Panc1 (cell line): ENCODE measurements at regions not wholly inside any gene's neighbourhood (a gene's known extent, or its start where the extent isn't known, plus 50 kb on each side); places are given as distances from the start of the nearest gene placed in this dataset.

ENCODE experiments used
- ATAC-seq: fragments of 200-7000 bp; cut with Tn5 transposase; 2 replicates; pipeline ENCODE4 v1.9.1; 2020; ENCODE audit warnings: mild to moderate bottlenecking, moderate library complexity
- BruUV-seq: library from RNA; stranded (reverse); fragments of 400-500 nt; replicated peaks from 2 replicates; lab custom pipeline; 2021; lab: Mats Ljungman, UMichigan
- CTCF ChIA-PET: fragments of 300-600 bp; sonication (Branson Sonifier 250); formaldehyde crosslinking; loops from one replicate; lab custom pipeline; 2022; ENCODE audit warnings: antibody characterized with exemption; lab: Charles Lee
- POLR2A ChIA-PET: fragments of 300-600 bp; sonication (Branson Sonifier 250); formaldehyde crosslinking; loops from one replicate; lab custom pipeline; 2022; ENCODE audit warnings: antibody characterized with exemption; lab: Charles Lee
- DNase-seq: peaks from one replicate; pipeline ENCODE4 v3.0.0-alpha.2; 2010; ENCODE audit warnings: low read depth, low spot score
- H3K27ac ChIP-seq: 2 replicates; pipeline ENCODE4 v1.5.1; 2011; ENCODE audit warnings: mild to moderate bottlenecking, low read length, inconsistent platforms
- H3K27me3 ChIP-seq: fragments of 200-500 bp; sonication (Bioruptor generic); 2 replicates; pipeline ENCODE4 v1.6.0; 2014; ENCODE audit warnings: low read length, inconsistent platforms; ENCODE audit not compliant: control insufficient read depth, insufficient read depth
- H3K36me3 ChIP-seq: fragments of 200-500 bp; sonication (Bioruptor generic); 2 replicates; pipeline ENCODE4 v1.5.1; 2014; ENCODE audit warnings: inconsistent platforms, mild to moderate bottlenecking, low read length, moderate library complexity; ENCODE audit not compliant: control insufficient read depth, insufficient read depth
- H3K4me1 ChIP-seq: 2 replicates; pipeline ENCODE4 v1.5.1; 2011; ENCODE audit warnings: inconsistent platforms, mild to moderate bottlenecking, low read length, moderate library complexity; ENCODE audit not compliant: control insufficient read depth, insufficient read depth
- H3K4me3 ChIP-seq, 2 experiments: 2 replicates each; pipeline ENCODE4 v1.5.1; 2011 to 2012; ENCODE audit warnings: low read depth in 2 of 2, low read length in 2 of 2, mild to moderate bottlenecking in 2 of 2, inconsistent platforms in 1 of 2, moderate library complexity in 1 of 2
- H3K9me3 ChIP-seq: fragments of 200-500 bp; sonication (Bioruptor generic); 2 replicates; pipeline ENCODE4 v1.5.1; 2014; ENCODE audit warnings: low read depth, mild to moderate bottlenecking, inconsistent platforms, low read length, moderate library complexity; ENCODE audit not compliant: control insufficient read depth, insufficient read depth
- POLR2AphosphoS5 ChIP-seq: IDR thresholded peaks from 2 replicates; pipeline ENCODE4 v1.6.1; 2012; ENCODE audit warnings: mild to moderate bottlenecking, low read depth, low read length, moderate library complexity
- SIN3A ChIP-seq: IDR thresholded peaks from 2 replicates; pipeline ENCODE4 v1.6.1; 2012; ENCODE audit warnings: low read depth, mild to moderate bottlenecking, low read length, moderate library complexity, borderline replicate concordance; ENCODE audit not compliant: insufficient read depth
- TCF7L2 ChIP-seq: IDR thresholded peaks from 2 replicates; pipeline ENCODE4 v1.6.1; 2011; ENCODE audit warnings: mild to moderate bottlenecking, low read depth, low read length, inconsistent platforms
- in situ Hi-C: cut with HindIII; loops from 2 replicates; pipeline ENCODE4 v1.10.0; 2016; ENCODE audit warnings: low sequenced_read_pairs, low pct_unique_long_range_greater_than_20kb
- intact Hi-C: fragments of 100-400 bp; cut with micrococcal nuclease; formaldehyde crosslinking; loops from one replicate; pipeline ENCODE4 v1.10.0; 2022; ENCODE audit not compliant: unreplicated experiment
- TF ChIP-seq, protein P1 (sequence below), 2 experiments: IDR thresholded peaks; 2 replicates each; pipeline ENCODE4 v1.6.1; 2011 to 2012; ENCODE audit warnings: low read depth in 2 of 2, control low read depth in 1 of 2, low read length in 1 of 2, mild to moderate bottlenecking in 1 of 2, moderate library complexity in 1 of 2; ENCODE audit not compliant: insufficient read depth in 1 of 2
- TF ChIP-seq, protein P2 (sequence below): fragments of 450-650 bp; IDR thresholded peaks from 2 replicates; pipeline ENCODE4 v1.5.1; 2017; ENCODE audit warnings: mild to moderate bottlenecking

GRCh38 chr9:82549174-82549821 is 513.6 kb downstream of the RASEF start:
- ATAC-seq (no peak), DNase-seq (no peak)
- H3K27me3 ChIP-seq: no peaks in the 10 kb centered on the region
- in situ Hi-C loops: no loop called here
- no peaks in the 10 kb centered on the region for H3K4me1 ChIP-seq
- H3K9me3 ChIP-seq: no peaks in the 10 kb centered on the region
- H3K4me3 ChIP-seq: no peak overlapping the region
- CTCF ChIA-PET: no interaction called here
- TF ChIP-seq TCF7L2: no peak
- TF ChIP-seq, protein P1, sequence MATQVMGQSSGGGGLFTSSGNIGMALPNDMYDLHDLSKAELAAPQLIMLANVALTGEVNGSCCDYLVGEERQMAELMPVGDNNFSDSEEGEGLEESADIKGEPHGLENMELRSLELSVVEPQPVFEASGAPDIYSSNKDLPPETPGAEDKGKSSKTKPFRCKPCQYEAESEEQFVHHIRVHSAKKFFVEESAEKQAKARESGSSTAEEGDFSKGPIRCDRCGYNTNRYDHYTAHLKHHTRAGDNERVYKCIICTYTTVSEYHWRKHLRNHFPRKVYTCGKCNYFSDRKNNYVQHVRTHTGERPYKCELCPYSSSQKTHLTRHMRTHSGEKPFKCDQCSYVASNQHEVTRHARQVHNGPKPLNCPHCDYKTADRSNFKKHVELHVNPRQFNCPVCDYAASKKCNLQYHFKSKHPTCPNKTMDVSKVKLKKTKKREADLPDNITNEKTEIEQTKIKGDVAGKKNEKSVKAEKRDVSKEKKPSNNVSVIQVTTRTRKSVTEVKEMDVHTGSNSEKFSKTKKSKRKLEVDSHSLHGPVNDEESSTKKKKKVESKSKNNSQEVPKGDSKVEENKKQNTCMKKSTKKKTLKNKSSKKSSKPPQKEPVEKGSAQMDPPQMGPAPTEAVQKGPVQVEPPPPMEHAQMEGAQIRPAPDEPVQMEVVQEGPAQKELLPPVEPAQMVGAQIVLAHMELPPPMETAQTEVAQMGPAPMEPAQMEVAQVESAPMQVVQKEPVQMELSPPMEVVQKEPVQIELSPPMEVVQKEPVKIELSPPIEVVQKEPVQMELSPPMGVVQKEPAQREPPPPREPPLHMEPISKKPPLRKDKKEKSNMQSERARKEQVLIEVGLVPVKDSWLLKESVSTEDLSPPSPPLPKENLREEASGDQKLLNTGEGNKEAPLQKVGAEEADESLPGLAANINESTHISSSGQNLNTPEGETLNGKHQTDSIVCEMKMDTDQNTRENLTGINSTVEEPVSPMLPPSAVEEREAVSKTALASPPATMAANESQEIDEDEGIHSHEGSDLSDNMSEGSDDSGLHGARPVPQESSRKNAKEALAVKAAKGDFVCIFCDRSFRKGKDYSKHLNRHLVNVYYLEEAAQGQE (IDR thresholded peaks at IDR 0.05; ENCODE audit: insufficient read depth in 1 of 2, low read depth in 2 of 2, low read length in 1 of 2): no peak
- no peak for TF ChIP-seq SIN3A
- no peak for TF ChIP-seq POLR2AphosphoS5
- TF ChIP-seq, protein P2, sequence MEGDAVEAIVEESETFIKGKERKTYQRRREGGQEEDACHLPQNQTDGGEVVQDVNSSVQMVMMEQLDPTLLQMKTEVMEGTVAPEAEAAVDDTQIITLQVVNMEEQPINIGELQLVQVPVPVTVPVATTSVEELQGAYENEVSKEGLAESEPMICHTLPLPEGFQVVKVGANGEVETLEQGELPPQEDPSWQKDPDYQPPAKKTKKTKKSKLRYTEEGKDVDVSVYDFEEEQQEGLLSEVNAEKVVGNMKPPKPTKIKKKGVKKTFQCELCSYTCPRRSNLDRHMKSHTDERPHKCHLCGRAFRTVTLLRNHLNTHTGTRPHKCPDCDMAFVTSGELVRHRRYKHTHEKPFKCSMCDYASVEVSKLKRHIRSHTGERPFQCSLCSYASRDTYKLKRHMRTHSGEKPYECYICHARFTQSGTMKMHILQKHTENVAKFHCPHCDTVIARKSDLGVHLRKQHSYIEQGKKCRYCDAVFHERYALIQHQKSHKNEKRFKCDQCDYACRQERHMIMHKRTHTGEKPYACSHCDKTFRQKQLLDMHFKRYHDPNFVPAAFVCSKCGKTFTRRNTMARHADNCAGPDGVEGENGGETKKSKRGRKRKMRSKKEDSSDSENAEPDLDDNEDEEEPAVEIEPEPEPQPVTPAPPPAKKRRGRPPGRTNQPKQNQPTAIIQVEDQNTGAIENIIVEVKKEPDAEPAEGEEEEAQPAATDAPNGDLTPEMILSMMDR: no peak
- no peak overlapping the region for H3K27ac ChIP-seq
- no peaks in the 10 kb centered on the region for H3K36me3 ChIP-seq
- intact Hi-C loops: no loop called here
- POLR2A ChIA-PET: no interaction called here
- no TSS peak for BruUV-seq

- ATAC-seq: no peak
- DNase-seq: no peak
- Histone ChIP-seq H3K27me3 (no peaks in the 10 kb centered on the region), H3K4me3 (no peak overlapping the region), H3K9me3 (no peaks in the 10 kb centered on the region), H3K4me1 (no peaks in the 10 kb centered on the region), H3K36me3 (no peaks in the 10 kb centered on the region), H3K27ac (no peak overlapping the region)
- intact Hi-C loops: no loop called here
- BruUV-seq: no TSS peak
- in situ Hi-C loops: no loop called here
- CTCF ChIA-PET: no interaction called here
- POLR2A ChIA-PET: no interaction called here
- TF ChIP-seq SIN3A (no peak), TCF7L2 (no peak), POLR2AphosphoS5 (no peak)
- TF ChIP-seq, protein P2: no peak
- TF ChIP-seq, protein P1 (IDR thresholded peaks at IDR 0.05; ENCODE audit: insufficient read depth in 1 of 2, low read depth in 2 of 2, low read length in 1 of 2): no peak
Observed at GRCh38 chr9:82552784-82553183, 510.2 kb downstream of the RASEF start.
